ENCODE measurements at regions not wholly inside any gene's neighbourhood (a gene's known extent, or its start where the extent isn't known, plus 50 kb on each side); places are given as distances from the start of the nearest gene placed in this dataset.

DNA sequence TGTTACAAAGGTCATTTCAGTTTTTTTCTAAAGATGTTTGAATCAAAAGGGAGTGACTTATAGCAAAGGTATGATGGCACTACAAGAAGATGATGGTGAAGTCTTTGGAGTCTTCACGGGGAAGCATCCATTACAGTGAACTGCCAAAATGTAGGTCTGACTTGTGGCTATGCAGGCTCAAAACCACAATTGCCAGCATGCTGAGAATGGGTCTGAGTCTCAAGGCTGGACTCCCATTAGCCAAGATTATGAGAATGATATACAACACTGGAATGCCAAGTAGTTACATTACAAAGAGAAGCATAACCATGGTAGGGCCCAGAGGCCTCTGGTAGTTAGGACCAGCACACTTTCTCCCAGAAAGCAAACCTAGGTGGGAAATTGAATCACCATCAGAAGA lies 194.2 kb downstream of the MTHFS start:
- TF ChIP-seq CEBPB (IDR thresholded peaks at IDR 0.05) (no peak), EGR1 (IDR thresholded peaks at IDR 0.05) (no peak), REST (IDR thresholded peaks at IDR 0.05; ENCODE audit: low read depth) (no peak), EP300 (IDR thresholded peaks at IDR 0.05; ENCODE audit: borderline replicate concordance) (no peak), RAD21 (IDR thresholded peaks at IDR 0.05; ENCODE audit: low read depth) (no peak), ZBTB7A (IDR thresholded peaks at IDR 0.05; ENCODE audit: low read depth) (no peak), TCF12 (IDR thresholded peaks at IDR 0.05; ENCODE audit: low read depth) (no peak), TAF1 (IDR thresholded peaks at IDR 0.05; ENCODE audit: low read depth) (no peak)
- TF ChIP-seq, protein P1, sequence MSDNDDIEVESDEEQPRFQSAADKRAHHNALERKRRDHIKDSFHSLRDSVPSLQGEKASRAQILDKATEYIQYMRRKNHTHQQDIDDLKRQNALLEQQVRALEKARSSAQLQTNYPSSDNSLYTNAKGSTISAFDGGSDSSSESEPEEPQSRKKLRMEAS (IDR thresholded peaks at IDR 0.05): no peak

GRCh38 chr15:79721256-79721655 lies 175.6 kb downstream of the MTHFS start:
- TF ChIP-seq, protein P2, sequence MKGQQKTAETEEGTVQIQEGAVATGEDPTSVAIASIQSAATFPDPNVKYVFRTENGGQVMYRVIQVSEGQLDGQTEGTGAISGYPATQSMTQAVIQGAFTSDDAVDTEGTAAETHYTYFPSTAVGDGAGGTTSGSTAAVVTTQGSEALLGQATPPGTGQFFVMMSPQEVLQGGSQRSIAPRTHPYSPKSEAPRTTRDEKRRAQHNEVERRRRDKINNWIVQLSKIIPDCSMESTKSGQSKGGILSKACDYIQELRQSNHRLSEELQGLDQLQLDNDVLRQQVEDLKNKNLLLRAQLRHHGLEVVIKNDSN (IDR thresholded peaks at IDR 0.05): no peak
- TF ChIP-seq FOXM1 (IDR thresholded peaks at IDR 0.05; ENCODE audit: borderline replicate concordance, low read depth) (no peak), RAD21 (IDR thresholded peaks at IDR 0.05; ENCODE audit: low read depth) (no peak)

GRCh38 chr15:79724312-79724711 lies 172.5 kb downstream of the MTHFS start:
- TF ChIP-seq, protein P2 (IDR thresholded peaks at IDR 0.05): no peak

DNA sequence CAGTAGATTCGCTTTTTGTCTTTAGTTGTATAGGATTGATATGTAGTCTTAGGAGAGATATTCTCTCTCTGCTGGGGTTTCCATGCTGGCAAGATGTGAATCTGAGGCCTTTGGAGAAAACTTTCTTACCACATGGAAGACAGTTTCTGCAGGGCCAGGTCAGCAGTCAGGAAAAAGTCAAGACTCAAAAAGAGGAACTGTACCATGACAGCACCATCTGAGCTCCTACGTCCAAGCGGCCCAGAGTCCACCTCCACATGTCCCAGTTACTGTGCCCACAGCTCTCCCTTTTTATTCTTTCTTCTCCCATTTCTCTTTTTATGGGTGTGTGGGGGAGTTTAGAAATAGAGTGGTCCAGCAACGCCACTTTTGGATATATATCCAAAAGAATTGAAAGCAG lies 172.0 kb downstream of the MTHFS start:
- no peak for TF ChIP-seq TAF1 (IDR thresholded peaks at IDR 0.05; ENCODE audit: low read depth)
- TF ChIP-seq, protein P2 (IDR thresholded peaks at IDR 0.05): no peak
- no peak for TF ChIP-seq EP300 (IDR thresholded peaks at IDR 0.05; ENCODE audit: borderline replicate concordance)
- TF ChIP-seq REST (IDR thresholded peaks at IDR 0.05; ENCODE audit: low read depth): no peak
- TF ChIP-seq YY1 (IDR thresholded peaks at IDR 0.05; ENCODE audit: low read depth): no peak
- no peak for TF ChIP-seq TCF12 (IDR thresholded peaks at IDR 0.05; ENCODE audit: low read depth)
- TF ChIP-seq CREB1 (IDR thresholded peaks at IDR 0.05; ENCODE audit: low read depth): no peak
- TF ChIP-seq CEBPB (IDR thresholded peaks at IDR 0.05): no peak
- TF ChIP-seq, protein P1 (IDR thresholded peaks at IDR 0.05): no peak
- TF ChIP-seq RAD21 (IDR thresholded peaks at IDR 0.05; ENCODE audit: low read depth): no peak
- no peak for TF ChIP-seq EGR1 (IDR thresholded peaks at IDR 0.05)
- no peak for TF ChIP-seq NFIC (IDR thresholded peaks at IDR 0.05)
- no peak for TF ChIP-seq FOXM1 (IDR thresholded peaks at IDR 0.05; ENCODE audit: borderline replicate concordance, low read depth)
- no peak for TF ChIP-seq ZBTB7A (IDR thresholded peaks at IDR 0.05; ENCODE audit: low read depth)
- TF ChIP-seq TEAD4 (IDR thresholded peaks at IDR 0.05): no peak

GRCh38 chr15:79728867-79729266 lies 167.9 kb downstream of the MTHFS start:
- no peak for TF ChIP-seq TCF12 (IDR thresholded peaks at IDR 0.05; ENCODE audit: low read depth)
- no peak for TF ChIP-seq CEBPB (IDR thresholded peaks at IDR 0.05)
- TF ChIP-seq REST (IDR thresholded peaks at IDR 0.05; ENCODE audit: low read depth): no peak
- TF ChIP-seq, protein P1 (IDR thresholded peaks at IDR 0.05): no peak
- no peak for TF ChIP-seq ZBTB7A (IDR thresholded peaks at IDR 0.05; ENCODE audit: low read depth)
- no peak for TF ChIP-seq EP300 (IDR thresholded peaks at IDR 0.05; ENCODE audit: borderline replicate concordance)
- TF ChIP-seq, protein P2 (IDR thresholded peaks at IDR 0.05): no peak
- TF ChIP-seq CREB1 (IDR thresholded peaks at IDR 0.05; ENCODE audit: low read depth): no peak
- TF ChIP-seq NFIC (IDR thresholded peaks at IDR 0.05): no peak
- no peak for TF ChIP-seq EGR1 (IDR thresholded peaks at IDR 0.05)
- no peak for TF ChIP-seq TAF1 (IDR thresholded peaks at IDR 0.05; ENCODE audit: low read depth)
- no peak for TF ChIP-seq TEAD4 (IDR thresholded peaks at IDR 0.05)
- no peak for TF ChIP-seq YY1 (IDR thresholded peaks at IDR 0.05; ENCODE audit: low read depth)
- no peak for TF ChIP-seq FOXM1 (IDR thresholded peaks at IDR 0.05; ENCODE audit: borderline replicate concordance, low read depth)
- no peak for TF ChIP-seq RAD21 (IDR thresholded peaks at IDR 0.05; ENCODE audit: low read depth)

Measured in Ishikawa (cell line).